GM12878 (cell line): ENCODE measurements at regions not wholly inside any gene's neighbourhood (a gene's known extent, or its start where the extent isn't known, plus 50 kb on each side); places are given as distances from the start of the nearest gene placed in this dataset.

ENCODE experiments used
- ATAC-seq: fragments of 200-7000 bp; cut with Tn5 transposase; 3 replicates; pipeline ENCODE4 v1.9.1; 2020; ENCODE audit warnings: mild to moderate bottlenecking, moderate library complexity
- BruUV-seq: library from RNA; stranded (reverse); fragments of 400-500 nt; replicated peaks from 2 replicates; lab custom pipeline; 2021; lab: Mats Ljungman, UMichigan
- CTCF ChIA-PET: fragments of 300-600 bp; sonication (Branson Sonifier 250); formaldehyde crosslinking; extraction: SDS; loops from one replicate; lab custom pipeline; 2021; ENCODE audit warnings: inconsistent platforms; lab: Yijun Ruan, JAX
- POLR2A ChIA-PET: fragments of 350-600 bp; formaldehyde crosslinking; extraction: SDS; loops from one replicate; lab custom pipeline; 2021; ENCODE audit warnings: inconsistent platforms; lab: Charles Lee
- RAD21 ChIA-PET: fragments of 300-600 bp; sonication (Branson Sonifier 250); formaldehyde crosslinking; loops from one replicate; lab custom pipeline; 2023; ENCODE audit warnings: antibody characterized with exemption; ENCODE audit not compliant: unreplicated experiment; lab: Charles Lee
- SMC1A ChIA-PET: fragments of 300-600 bp; sonication (Branson Sonifier 250); formaldehyde crosslinking; loops from one replicate; lab custom pipeline; 2023; ENCODE audit not compliant: unreplicated experiment, uncharacterized antibody; lab: Charles Lee
- DNase-seq: peaks from one replicate; pipeline ENCODE4 v3.0.0-alpha.2; 2011; ENCODE audit warnings: low read depth, low spot score
- FAIRE-seq: peaks from 3 replicates; lab custom pipeline; 2011; peaks lifted over from hg19 to GRCh38; lab: Jason Lieb, UNC
- H2AFZ ChIP-seq: 2 replicates; pipeline ENCODE4 v1.6.0; 2011; ENCODE audit warnings: low read depth, low read length, control low read depth; ENCODE audit not compliant: control insufficient read depth
- H3K27ac ChIP-seq: 2 replicates; pipeline ENCODE4 v1.5.1; 2011; ENCODE audit warnings: control low read depth; ENCODE audit not compliant: control insufficient read depth, insufficient read depth
- H3K27me3 ChIP-seq, 2 experiments: replicated peaks in 1 of 2; 2 replicates each; pipeline versions ENCODE4 v1.6.0 to v1.6.1; 2011; ENCODE audit warnings: low read length in 1 of 2; ENCODE audit not compliant: control insufficient read depth in 2 of 2, insufficient read depth in 2 of 2
- H3K36me3 ChIP-seq, 2 experiments: 2 replicates each; pipeline ENCODE4 v1.5.1; 2011; ENCODE audit warnings: low read length in 1 of 2; ENCODE audit not compliant: control insufficient read depth in 2 of 2, insufficient read depth in 2 of 2
- H3K4me1 ChIP-seq: 2 replicates; pipeline ENCODE4 v1.6.1; 2011; ENCODE audit warnings: mild to moderate bottlenecking, low read length, moderate library complexity, mixed read lengths; ENCODE audit not compliant: control insufficient read depth, insufficient read depth
- H3K4me2 ChIP-seq: 2 replicates; pipeline ENCODE4 v1.6.0; 2011; ENCODE audit warnings: control low read depth; ENCODE audit not compliant: control insufficient read depth, insufficient read depth
- H3K4me3 ChIP-seq: fragments of 200-600 bp; sonication (generic); 2 replicates; pipeline ENCODE4 v1.5.1; 2016
- H3K79me2 ChIP-seq: 2 replicates; pipeline ENCODE4 v1.6.0; 2011; ENCODE audit warnings: low read length; ENCODE audit not compliant: control insufficient read depth, insufficient read depth
- H3K9ac ChIP-seq: 2 replicates; pipeline ENCODE4 v1.8.0; 2011; ENCODE audit warnings: low read length, control low read depth, mixed read lengths; ENCODE audit not compliant: control insufficient read depth, insufficient read depth
- H3K9me3 ChIP-seq: replicated peaks from 3 replicates; pipeline ENCODE4 v1.5.1; 2011; ENCODE audit warnings: mild to moderate bottlenecking, low read length; ENCODE audit not compliant: control insufficient read depth, insufficient read depth
- H4K20me1 ChIP-seq: 2 replicates; pipeline ENCODE4 v1.6.0; 2011; ENCODE audit not compliant: control insufficient read depth, insufficient read depth
- BCL11A ChIP-seq: IDR thresholded peaks from 2 replicates; pipeline ENCODE4 v1.6.1; 2011; ENCODE audit warnings: low read depth, low read length
- BMI1 ChIP-seq: fragments of 450-650 bp; IDR thresholded peaks from 2 replicates; pipeline ENCODE4 v1.6.1; 2016; ENCODE audit warnings: mild to moderate bottlenecking, moderate library complexity, borderline replicate concordance
- BRCA1 ChIP-seq: IDR thresholded peaks from 2 replicates; pipeline ENCODE4 v1.6.1; 2011; ENCODE audit warnings: low read depth, low read length, improper control_type of control experiment
- EP300 ChIP-seq, 2 experiments: fragments of 150-350 bp in 1 of 2; IDR thresholded peaks; 2 replicates each; pipeline ENCODE4 v1.6.1; 2011 to 2012; ENCODE audit warnings: low read depth in 2 of 2, low read length in 2 of 2, borderline replicate concordance in 1 of 2, improper control_type of control experiment in 1 of 2, inconsistent platforms in 1 of 2; ENCODE audit not compliant: control insufficient read depth in 1 of 2
- GATAD2B ChIP-seq: fragments of 450-650 bp; conservative IDR thresholded peaks from 2 replicates; pipeline ENCODE4 v1.6.1; 2017; ENCODE audit warnings: low read depth, mild to moderate bottlenecking, moderate library complexity
- MLLT1 ChIP-seq: fragments of 450-650 bp; IDR thresholded peaks from 2 replicates; pipeline ENCODE4 v1.6.1; 2016; ENCODE audit warnings: mild to moderate bottlenecking
- NFYA ChIP-seq: IDR thresholded peaks from 2 replicates; pipeline ENCODE4 v1.6.1; 2011; ENCODE audit warnings: low read depth, mild to moderate bottlenecking, low read length, improper control_type of control experiment, borderline replicate concordance
- NR2F1 ChIP-seq: fragments of 450-650 bp; conservative IDR thresholded peaks from 2 replicates; pipeline ENCODE4 v1.6.1; 2017; ENCODE audit warnings: mild to moderate bottlenecking
- POU2F2 ChIP-seq: IDR thresholded peaks from 3 replicates; pipeline ENCODE4 v1.6.1; 2011; ENCODE audit warnings: low read depth, mild to moderate bottlenecking, low read length, borderline replicate concordance
- TARDBP ChIP-seq: IDR thresholded peaks from 2 replicates; pipeline ENCODE4 v1.6.1; 2016; ENCODE audit warnings: borderline replicate concordance
- USF2 ChIP-seq: IDR thresholded peaks from 2 replicates; pipeline ENCODE4 v1.6.1; 2011; ENCODE audit warnings: low read depth, low read length, improper control_type of control experiment, borderline replicate concordance
- YBX1 ChIP-seq: fragments of 450-650 bp; IDR thresholded peaks from 2 replicates; pipeline ENCODE4 v1.6.1; 2016; ENCODE audit warnings: antibody characterized with exemption
- ZBED1 ChIP-seq: IDR thresholded peaks from 2 replicates; pipeline ENCODE4 v1.6.1; 2016; ENCODE audit warnings: borderline replicate concordance
- ZBTB33 ChIP-seq: fragments of 450-650 bp; IDR thresholded peaks from 2 replicates; pipeline ENCODE4 v1.6.1; 2017; ENCODE audit warnings: mild to moderate bottlenecking
- WGBS: methylation state at CpG from one replicate; pipeline ENCODE4 v1.1.6; 2016; ENCODE audit warnings: low lambda C conversion rate; ENCODE audit not compliant: insufficient replicate concordance, insufficient coverage; ENCODE audit errors: missing lambda C conversion rate; 5-methylcytosine and 5-hydroxymethylcytosine counted together
- in situ Hi-C: fragments of 300-500 bp; cut with MboI; formaldehyde crosslinking; loops from 9 replicates; pipeline ENCODE4 v1.14.3; 2018; ENCODE audit warnings: mixed read lengths
- intact Hi-C: fragments of 100-400 bp; cut with micrococcal nuclease; formaldehyde crosslinking; loops from one replicate; pipeline ENCODE4 v1.14.2; 2022; ENCODE audit not compliant: unreplicated experiment

- no peak overlapping the region for H3K27ac ChIP-seq
- H4K20me1 ChIP-seq = no peaks in the 10 kb centered on the region
- no TSS peak for BruUV-seq
- in situ Hi-C loops (no loop called here), intact Hi-C loops (no loop called here)
- no peak for TF ChIP-seq TARDBP
- no peak for TF ChIP-seq ZBED1
- no peak for TF ChIP-seq ZBTB33
- TF ChIP-seq EP300 (IDR thresholded peaks at IDR 0.05; ENCODE audit: borderline replicate concordance in 1 of 2, control insufficient read depth in 1 of 2, low read depth in 2 of 2, low read length in 2 of 2) = no peak
- TF ChIP-seq BCL11A = no peak
- TF ChIP-seq BRCA1 = no peak
- no peak for TF ChIP-seq MLLT1
- TF ChIP-seq YBX1 = no peak
- no peak for TF ChIP-seq GATAD2B
- TF ChIP-seq USF2 = no peak
- no peak for TF ChIP-seq NFYA
- TF ChIP-seq NR2F1 = no peak
- no peak for TF ChIP-seq POU2F2
- no peak for TF ChIP-seq BMI1
- H3K4me2 ChIP-seq = no peak overlapping the region
- POLR2A ChIA-PET = no interaction called here
- H3K4me1 ChIP-seq = no peaks in the 10 kb centered on the region
- no peak overlapping the region for H3K4me3 ChIP-seq
- no peaks in the 10 kb centered on the region for H3K9me3 ChIP-seq
- H3K9ac ChIP-seq = no peak overlapping the region
- CTCF ChIA-PET = no interaction called here
- H3K27me3 ChIP-seq = no peaks in the 10 kb centered on the region
- no peaks in the 10 kb centered on the region for H3K79me2 ChIP-seq
- SMC1A ChIA-PET = no interaction called here
- H3K36me3 ChIP-seq = no peaks in the 10 kb centered on the region
- FAIRE-seq (no peak), DNase-seq (no peak), ATAC-seq (no peak)
- no peak overlapping the region for H2AFZ ChIP-seq
- RAD21 ChIA-PET = no interaction called here
- 0% methylated on average over 1 of the region's 10 CpGs for WGBS
Observed at GRCh38 chr22:27526901-27527300, 274.7 kb downstream of the MN1 start.
